ENCODE measurements at regions not wholly inside any gene's neighbourhood (a gene's known extent, or its start where the extent isn't known, plus 50 kb on each side); places are given as distances from the start of the nearest gene placed in this dataset.

- Histone ChIP-seq H2AFZ (ENCODE audit: low read depth, low read length) (no peak overlapping the region), H3K27me3 (ENCODE audit: insufficient read depth, low read length) (peaks cover 3% of the 10 kb centered on the region), H3K36me3 (ENCODE audit: insufficient read depth, low read length) (no peaks in the 10 kb centered on the region), H3K4me1 (ENCODE audit: insufficient read depth, low read length) (peaks cover 4% of the 10 kb centered on the region), H3K4me3 (ENCODE audit: low read length) (no peak overlapping the region), H3K9me3 (ENCODE audit: low read length) (no peaks in the 10 kb centered on the region)
Observed at GRCh38 chr4:108512615-108513505, 107.5 kb upstream of the RPL34 start.

GRCh38 chr4:108511618-108512017, 108.8 kb upstream of the RPL34 start:
- H2AFZ ChIP-seq (ENCODE audit: low read depth, low read length), result no peak overlapping the region
- H3K27me3 ChIP-seq (ENCODE audit: insufficient read depth, low read length), result peaks cover 3% of the 10 kb centered on the region

GRCh38 chr4:108502356-108502755, 118.0 kb upstream of the RPL34 start:
- H3K36me3 ChIP-seq (ENCODE audit: insufficient read depth, low read length), result no peaks in the 10 kb centered on the region
- no peak overlapping the region for H3K4me3 ChIP-seq (ENCODE audit: low read length)

More at GRCh38 chr4:108511618-108512017, 108.8 kb upstream of the RPL34 start:
- H3K36me3 ChIP-seq (ENCODE audit: insufficient read depth, low read length), result no peaks in the 10 kb centered on the region
- H3K9me3 ChIP-seq (ENCODE audit: low read length), result no peaks in the 10 kb centered on the region
- no peak overlapping the region for H3K4me3 ChIP-seq (ENCODE audit: low read length)
- peaks cover 4% of the 10 kb centered on the region for H3K4me1 ChIP-seq (ENCODE audit: insufficient read depth, low read length)

GRCh38 chr4:108498925-108499324, 121.5 kb upstream of the RPL34 start:
- Histone ChIP-seq H3K9me3 (ENCODE audit: low read length) (peaks cover 2% of the 10 kb centered on the region), H3K4me3 (ENCODE audit: low read length) (no peak overlapping the region), H2AFZ (ENCODE audit: low read depth, low read length) (no peak overlapping the region), H3K27me3 (ENCODE audit: insufficient read depth, low read length) (no peaks in the 10 kb centered on the region), H3K4me1 (ENCODE audit: insufficient read depth, low read length) (no peaks in the 10 kb centered on the region), H3K36me3 (ENCODE audit: insufficient read depth, low read length) (no peaks in the 10 kb centered on the region)

More at GRCh38 chr4:108502356-108502755, 118.0 kb upstream of the RPL34 start:
- Histone ChIP-seq H3K4me1 (ENCODE audit: insufficient read depth, low read length) (no peaks in the 10 kb centered on the region), H3K27me3 (ENCODE audit: insufficient read depth, low read length) (no peaks in the 10 kb centered on the region), H2AFZ (ENCODE audit: low read depth, low read length) (no peak overlapping the region), H3K9me3 (ENCODE audit: low read length) (no peaks in the 10 kb centered on the region)

GRCh38 chr4:108493596-108493931, 126.8 kb upstream of the RPL34 start:
- Histone ChIP-seq H3K4me3 (ENCODE audit: low read length) (no peak overlapping the region), H3K4me1 (ENCODE audit: insufficient read depth, low read length) (no peaks in the 10 kb centered on the region), H3K9me3 (ENCODE audit: low read length) (peaks cover 2% of the 10 kb centered on the region), H3K36me3 (ENCODE audit: insufficient read depth, low read length) (no peaks in the 10 kb centered on the region), H2AFZ (ENCODE audit: low read depth, low read length) (no peak overlapping the region), H3K27me3 (ENCODE audit: insufficient read depth, low read length) (no peaks in the 10 kb centered on the region)

GRCh38 chr4:108492816-108493595, 127.4 kb upstream of the RPL34 start:
- H3K36me3 ChIP-seq (ENCODE audit: insufficient read depth, low read length), result no peaks in the 10 kb centered on the region
- no peak overlapping the region for H3K4me3 ChIP-seq (ENCODE audit: low read length)
- H2AFZ ChIP-seq (ENCODE audit: low read depth, low read length), result no peak overlapping the region
- H3K9me3 ChIP-seq (ENCODE audit: low read length), result peaks cover 2% of the 10 kb centered on the region
- no peaks in the 10 kb centered on the region for H3K27me3 ChIP-seq (ENCODE audit: insufficient read depth, low read length)
- no peaks in the 10 kb centered on the region for H3K4me1 ChIP-seq (ENCODE audit: insufficient read depth, low read length)

GRCh38 chr4:108488865-108489264, 131.5 kb upstream of the RPL34 start:
- no peak overlapping the region for H3K4me3 ChIP-seq (ENCODE audit: low read length)
- no peaks in the 10 kb centered on the region for H3K27me3 ChIP-seq (ENCODE audit: insufficient read depth, low read length)
- no peaks in the 10 kb centered on the region for H3K4me1 ChIP-seq (ENCODE audit: insufficient read depth, low read length)
- H2AFZ ChIP-seq (ENCODE audit: low read depth, low read length), result no peak overlapping the region
- no peaks in the 10 kb centered on the region for H3K9me3 ChIP-seq (ENCODE audit: low read length)
- H3K36me3 ChIP-seq (ENCODE audit: insufficient read depth, low read length), result no peaks in the 10 kb centered on the region

GRCh38 chr4:108486046-108486445, 134.3 kb upstream of the RPL34 start:
- Histone ChIP-seq H3K4me1 (ENCODE audit: insufficient read depth, low read length) (no peaks in the 10 kb centered on the region), H3K27me3 (ENCODE audit: insufficient read depth, low read length) (no peaks in the 10 kb centered on the region), H2AFZ (ENCODE audit: low read depth, low read length) (no peak overlapping the region), H3K9me3 (ENCODE audit: low read length) (no peaks in the 10 kb centered on the region), H3K4me3 (ENCODE audit: low read length) (no peak overlapping the region), H3K36me3 (ENCODE audit: insufficient read depth, low read length) (no peaks in the 10 kb centered on the region)

- Histone ChIP-seq H3K4me3 (ENCODE audit: low read length) (no peak overlapping the region), H3K4me1 (ENCODE audit: insufficient read depth, low read length) (no peaks in the 10 kb centered on the region), H3K9me3 (ENCODE audit: low read length) (no peaks in the 10 kb centered on the region), H2AFZ (ENCODE audit: low read depth, low read length) (no peak overlapping the region), H3K27me3 (ENCODE audit: insufficient read depth, low read length) (peaks cover 2% of the 10 kb centered on the region), H3K36me3 (ENCODE audit: insufficient read depth, low read length) (no peaks in the 10 kb centered on the region)
Observed at GRCh38 chr4:108484187-108484586, 136.2 kb upstream of the RPL34 start.

- Histone ChIP-seq H3K9me3 (ENCODE audit: low read length) (no peaks in the 10 kb centered on the region), H2AFZ (ENCODE audit: low read depth, low read length) (no peak overlapping the region), H3K4me1 (ENCODE audit: insufficient read depth, low read length) (no peaks in the 10 kb centered on the region), H3K27me3 (ENCODE audit: insufficient read depth, low read length) (peaks cover 2% of the 10 kb centered on the region), H3K36me3 (ENCODE audit: insufficient read depth, low read length) (no peaks in the 10 kb centered on the region), H3K4me3 (ENCODE audit: low read length) (no peak overlapping the region)
Observed at GRCh38 chr4:108483650-108484049, 136.7 kb upstream of the RPL34 start.

GRCh38 chr4:108483079-108483478, 137.3 kb upstream of the RPL34 start:
- no peak overlapping the region for H3K4me3 ChIP-seq (ENCODE audit: low read length)
- H3K27me3 ChIP-seq (ENCODE audit: insufficient read depth, low read length), result peaks cover 2% of the 10 kb centered on the region
- no peak overlapping the region for H2AFZ ChIP-seq (ENCODE audit: low read depth, low read length)
- H3K36me3 ChIP-seq (ENCODE audit: insufficient read depth, low read length), result no peaks in the 10 kb centered on the region
- no peaks in the 10 kb centered on the region for H3K4me1 ChIP-seq (ENCODE audit: insufficient read depth, low read length)
- no peaks in the 10 kb centered on the region for H3K9me3 ChIP-seq (ENCODE audit: low read length)

GRCh38 chr4:108480881-108481280, 139.5 kb upstream of the RPL34 start:
- Histone ChIP-seq H3K4me3 (ENCODE audit: low read length) (no peak overlapping the region), H2AFZ (ENCODE audit: low read depth, low read length) (no peak overlapping the region), H3K9me3 (ENCODE audit: low read length) (no peaks in the 10 kb centered on the region), H3K4me1 (ENCODE audit: insufficient read depth, low read length) (no peaks in the 10 kb centered on the region), H3K27me3 (ENCODE audit: insufficient read depth, low read length) (peaks cover 2% of the 10 kb centered on the region), H3K36me3 (ENCODE audit: insufficient read depth, low read length) (no peaks in the 10 kb centered on the region)

- no peaks in the 10 kb centered on the region for H3K4me1 ChIP-seq (ENCODE audit: insufficient read depth, low read length)
- peaks cover 2% of the 10 kb centered on the region for H3K27me3 ChIP-seq (ENCODE audit: insufficient read depth, low read length)
- no peak overlapping the region for H3K4me3 ChIP-seq (ENCODE audit: low read length)
- no peaks in the 10 kb centered on the region for H3K36me3 ChIP-seq (ENCODE audit: insufficient read depth, low read length)
- no peak overlapping the region for H2AFZ ChIP-seq (ENCODE audit: low read depth, low read length)
- no peaks in the 10 kb centered on the region for H3K9me3 ChIP-seq (ENCODE audit: low read length)
Observed at GRCh38 chr4:108477527-108478108, 142.8 kb upstream of the RPL34 start.
